ENCODE measurements at regions not wholly inside any gene's neighbourhood (a gene's known extent, or its start where the extent isn't known, plus 50 kb on each side); places are given as distances from the start of the nearest gene placed in this dataset.
"Not testable (repeated sequence)": the region's sequence is repeated elsewhere in the genome, so short reads cannot be mapped to it uniquely, and the experiment has no call there.

- H2AK5ac ChIP-seq (ENCODE audit: low read depth, low read length); H3K18ac ChIP-seq (ENCODE audit: low read depth, low read length); H3K23ac ChIP-seq (ENCODE audit: low read depth, low read length); H3K79me1 ChIP-seq (ENCODE audit: low read depth in 1 of 2, low read length in 2 of 2); H2BK120ac ChIP-seq (ENCODE audit: low read depth, low read length); H3K36me3 ChIP-seq (ENCODE audit: control insufficient read depth, insufficient read depth, low read length); H3K14ac ChIP-seq (replicated peaks; ENCODE audit: low read depth, low read length); BruUV-seq (replicated peaks); H3K4me1 ChIP-seq (ENCODE audit: control insufficient read depth, insufficient read depth, low read length); H3K56ac ChIP-seq (ENCODE audit: extremely low read depth, insufficient read depth, low read length); H3K9ac ChIP-seq (ENCODE audit: low read depth, low read length); H3K4me3 ChIP-seq (ENCODE audit: insufficient read depth, low read depth, low read length); in situ Hi-C loops (cut with MboI; ENCODE audit: low sequenced_read_pairs); H2BK20ac ChIP-seq (ENCODE audit: low read depth, low read length); H2BK5ac ChIP-seq (ENCODE audit: low read depth, low read length, poor library complexity, severe bottlenecking); H2AK9ac ChIP-seq (replicated peaks; ENCODE audit: low read depth, low read length, poor library complexity); H3K27me3 ChIP-seq (ENCODE audit: control insufficient read depth, insufficient read depth, low read length); POLR2A ChIA-PET (ENCODE audit: unreplicated experiment); H3K9me3 ChIP-seq (ENCODE audit: control insufficient read depth, insufficient read depth, low read length); H4K91ac ChIP-seq (ENCODE audit: insufficient read depth, low read depth, low read length); H4K20me1 ChIP-seq (ENCODE audit: insufficient read depth, low read length); H3K9me1 ChIP-seq (ENCODE audit: insufficient read depth, low read length); ATAC-seq (ENCODE audit: low read depth); DNase-seq; CTCF ChIA-PET; H4K5ac ChIP-seq (ENCODE audit: low read depth, low read length); H3K4me2 ChIP-seq (ENCODE audit: low read depth, low read length); H2BK15ac ChIP-seq (ENCODE audit: low read depth, low read length); H2AFZ ChIP-seq (replicated peaks; ENCODE audit: low read length, poor library complexity); dilution Hi-C loops (cut with HindIII; ENCODE audit: low sequenced_read_pairs, unreplicated experiment); H3K4ac ChIP-seq (ENCODE audit: low read depth, low read length); H4K8ac ChIP-seq (ENCODE audit: low read depth in 2 of 2, low read length in 2 of 2); intact Hi-C loops (cut with micrococcal nuclease); H3K27ac ChIP-seq (ENCODE audit: insufficient read depth, low read length): not testable (repeated sequence)
- 100% methylated on average over 1 of the region's 3 CpGs; no CpG with 5 or more reads in 1 of the 2 experiments for WGBS, 2 experiments (ENCODE audit: extremely low coverage in 2 of 2, insufficient read length in 1 of 2)
Observed at GRCh38 chr5:163280897-163281296, 156.5 kb upstream of the CCNG1 start.

All from IMR-90 (cell line).